Right hindlimb (tissue), 1 donor: ENCODE measurements at regions not wholly inside any gene's neighbourhood (a gene's known extent, or its start where the extent isn't known, plus 50 kb on each side); places are given as distances from the start of the nearest gene placed in this dataset.

Source experiments
- DNase-seq: peaks from one replicate; pipeline ENCODE4 v3.0.0-alpha.2; 2018

GRCh38 chr12:124410354-124411175 is 115.7 kb downstream of the RFLNA start:
- DNase-seq, result no peak

- no peak for DNase-seq
Measured at GRCh38 chr12:124408822-124409517, 114.1 kb downstream of the RFLNA start.

GRCh38 chr12:124407074-124407473 is 112.2 kb downstream of the RFLNA start:
- no peak for DNase-seq

GRCh38 chr12:124406043-124406442 is 111.2 kb downstream of the RFLNA start:
- DNase-seq, result no peak

- DNase-seq, result no peak
Measured at GRCh38 chr12:124405592-124405991, 110.7 kb downstream of the RFLNA start.

- DNase-seq, result no peak
Measured at GRCh38 chr12:124405151-124405550, 110.3 kb downstream of the RFLNA start.

GRCh38 chr12:124404162-124404784 is 109.4 kb downstream of the RFLNA start:
- DNase-seq, result no peak

- peak; percentile 81 for DNase-seq
Measured at GRCh38 chr12:124403273-124403672, 108.4 kb downstream of the RFLNA start.

GRCh38 chr12:124402248-124403066 is 107.6 kb downstream of the RFLNA start:
- DNase-seq, result no peak

- no peak for DNase-seq
Measured at GRCh38 chr12:124401704-124402221, 106.9 kb downstream of the RFLNA start.

- DNase-seq, result no peak
Measured at GRCh38 chr12:124400124-124400523, 105.2 kb downstream of the RFLNA start.

GRCh38 chr12:124399622-124400021 is 104.7 kb downstream of the RFLNA start:
- no peak for DNase-seq

GRCh38 chr12:124398578-124399227 is 103.8 kb downstream of the RFLNA start:
- DNase-seq, result no peak

- DNase-seq, result no peak
Measured at GRCh38 chr12:124397807-124398577, 103.1 kb downstream of the RFLNA start.

GRCh38 chr12:124397399-124397679 is 102.4 kb downstream of the RFLNA start:
- no peak for DNase-seq

- DNase-seq, result no peak
Measured at GRCh38 chr12:124396544-124397398, 101.9 kb downstream of the RFLNA start.

GRCh38 chr12:124395986-124396385 is 101.1 kb downstream of the RFLNA start:
- no peak for DNase-seq

GRCh38 chr12:124395284-124395752 is 100.4 kb downstream of the RFLNA start:
- no peak for DNase-seq

GRCh38 chr12:124394462-124395128 is 99.7 kb downstream of the RFLNA start:
- DNase-seq, result no peak

GRCh38 chr12:124393831-124394230 is 98.9 kb downstream of the RFLNA start:
- no peak for DNase-seq
